ENCODE measurements at regions not wholly inside any gene's neighbourhood (a gene's known extent, or its start where the extent isn't known, plus 50 kb on each side); places are given as distances from the start of the nearest gene placed in this dataset.

GRCh38 chrX:10707773-10708172, 87.4 kb upstream of the MID1 start:
- Histone ChIP-seq H3K4me1 (no peaks in the 10 kb centered on the region), H3K27me3 (no peaks in the 10 kb centered on the region), H3K9me3 (no peaks in the 10 kb centered on the region), H3K27ac (replicated peaks in 1 of 4) (no peak overlapping the region), H3K36me3 (no peaks in the 10 kb centered on the region), H3K4me3 (no peak overlapping the region)
- DNase-seq (ENCODE audit: extremely low spot score) = no peak
- intact Hi-C loops (cut with DNase I) = no loop called here
- WGBS = 72% methylated on average over 2 of the region's 2 CpGs
- TF ChIP-seq EP300 (IDR thresholded peaks at IDR 0.05) (no peak), POLR2A (IDR thresholded peaks at IDR 0.05; ENCODE audit: low read depth) (no peak), POLR2AphosphoS5 (IDR thresholded peaks at IDR 0.05) (no peak), CTCF (IDR thresholded peaks at IDR 0.05) (no peak)

- H3K36me3 ChIP-seq = no peaks in the 10 kb centered on the region
These were observed 88.9 kb upstream of the MID1 start for GRCh38 chrX:10709276-10709675.

GRCh38 chrX:10714531-10714930, 94.1 kb upstream of the MID1 start:
- Histone ChIP-seq H3K4me3 (no peak overlapping the region), H3K36me3 (no peaks in the 10 kb centered on the region), H3K27ac (replicated peaks in 1 of 4) (no peak overlapping the region), H3K4me1 (no peaks in the 10 kb centered on the region), H3K9me3 (peaks cover 0 to 6% (median 0%) of the 10 kb centered on the region in 4 donors), H3K27me3 (no peaks in the 10 kb centered on the region)
- intact Hi-C loops (cut with DNase I) = no loop called here
- no peak for TF ChIP-seq POLR2A (IDR thresholded peaks at IDR 0.05; ENCODE audit: low read depth)
- no peak for TF ChIP-seq EP300 (IDR thresholded peaks at IDR 0.05)
- no peak for TF ChIP-seq POLR2AphosphoS5 (IDR thresholded peaks at IDR 0.05)
- no peak for TF ChIP-seq CTCF (IDR thresholded peaks at IDR 0.05)
- 70% methylated on average over 5 of the region's 5 CpGs for WGBS
- no peak for DNase-seq (ENCODE audit: extremely low spot score)

More at GRCh38 chrX:10709276-10709675, 88.9 kb upstream of the MID1 start:
- TF ChIP-seq EP300 (IDR thresholded peaks at IDR 0.05) (no peak), POLR2A (IDR thresholded peaks at IDR 0.05; ENCODE audit: low read depth) (no peak), CTCF (IDR thresholded peaks at IDR 0.05) (no peak), POLR2AphosphoS5 (IDR thresholded peaks at IDR 0.05) (no peak)
- H3K4me3 ChIP-seq = no peak overlapping the region
- 72% methylated on average over 4 of the region's 4 CpGs for WGBS
- DNase-seq (ENCODE audit: extremely low spot score) = no peak
- no peak overlapping the region for H3K27ac ChIP-seq (replicated peaks in 1 of 4)
- intact Hi-C loops (cut with DNase I) = no loop called here
- no peaks in the 10 kb centered on the region for H3K4me1 ChIP-seq
- no peaks in the 10 kb centered on the region for H3K27me3 ChIP-seq
- H3K9me3 ChIP-seq = no peaks in the 10 kb centered on the region

GRCh38 chrX:10722851-10723250, 102.5 kb upstream of the MID1 start:
- WGBS = 18% methylated on average over 4 of the region's 4 CpGs
- TF ChIP-seq CTCF (IDR thresholded peaks at IDR 0.05) (peak; percentile 71 to 78 (median 71)), POLR2A (IDR thresholded peaks at IDR 0.05; ENCODE audit: low read depth) (no peak)
- H3K27ac ChIP-seq (replicated peaks in 1 of 4) = peak overlapping the region in 2 of 4 donors; percentile 35 to 58
- H3K4me3 ChIP-seq = no peak overlapping the region
- intact Hi-C loops (cut with DNase I) = loop anchor here (2.0 to 10.0 kb wide), 3 partner anchors 88 to 534 kb away; no protein-coding TSS in a partner anchor
- no peak for DNase-seq (ENCODE audit: extremely low spot score)
- no peaks in the 10 kb centered on the region for H3K9me3 ChIP-seq
- H3K27me3 ChIP-seq = no peaks in the 10 kb centered on the region
- H3K4me1 ChIP-seq = peaks cover 0 to 8% (median 0%) of the 10 kb centered on the region in 4 donors
- no peaks in the 10 kb centered on the region for H3K36me3 ChIP-seq

GRCh38 chrX:10725071-10725470, 104.7 kb upstream of the MID1 start:
- 55% methylated on average over 3 of the region's 3 CpGs for WGBS
- Histone ChIP-seq H3K36me3 (no peaks in the 10 kb centered on the region), H3K27ac (replicated peaks in 1 of 4) (no peak overlapping the region), H3K4me1 (peaks cover 0 to 8% (median 0%) of the 10 kb centered on the region in 4 donors), H3K27me3 (no peaks in the 10 kb centered on the region), H3K4me3 (no peak overlapping the region), H3K9me3 (no peaks in the 10 kb centered on the region)
- TF ChIP-seq POLR2A (IDR thresholded peaks at IDR 0.05; ENCODE audit: low read depth) (no peak), CTCF (IDR thresholded peaks at IDR 0.05) (no peak), POLR2AphosphoS5 (IDR thresholded peaks at IDR 0.05) (no peak), EP300 (IDR thresholded peaks at IDR 0.05) (no peak)
- intact Hi-C loops (cut with DNase I) = loop anchor here (10.0 kb wide), 1 partner anchor 90 kb away; no protein-coding TSS in a partner anchor
- DNase-seq (ENCODE audit: extremely low spot score) = no peak
